ENCODE measurements at regions not wholly inside any gene's neighbourhood (a gene's known extent, or its start where the extent isn't known, plus 50 kb on each side); places are given as distances from the start of the nearest gene placed in this dataset.
"Not testable (repeated sequence)": the region's sequence is repeated elsewhere in the genome, so short reads cannot be mapped to it uniquely, and the experiment has no call there.

DNA sequence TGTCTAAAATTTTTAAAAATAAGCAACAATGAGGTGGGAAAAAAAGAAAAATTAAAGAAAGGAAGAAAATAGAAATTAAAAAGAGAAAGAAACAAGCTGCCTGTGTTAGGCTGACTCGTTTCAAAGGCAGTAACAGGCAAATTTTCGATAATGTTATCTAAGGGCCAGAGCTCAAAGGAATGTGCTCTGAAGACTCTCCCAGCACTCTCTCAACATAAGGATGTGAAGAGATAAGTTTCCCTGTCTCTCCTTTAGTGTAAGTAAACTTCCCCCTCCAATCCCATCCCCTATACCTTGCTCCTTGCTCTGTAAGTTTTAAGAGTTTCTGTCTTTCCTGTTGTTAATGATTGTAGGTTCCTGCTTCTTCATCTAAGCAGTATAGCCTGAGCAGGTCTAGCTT is 172.8 kb downstream of the TEX13C start:
- H3K36me3 Mint-ChIP-seq (ENCODE audit: low read depth) = no peaks in the 10 kb centered on the region
- no peak overlapping the region for H3K27ac Mint-ChIP-seq (ENCODE audit: unreplicated experiment)
- peaks cover 9% of the 10 kb centered on the region for H3K9me3 Mint-ChIP-seq (ENCODE audit: low read depth)
- no peaks in the 10 kb centered on the region for H3K27me3 Mint-ChIP-seq (ENCODE audit: low read depth)
- no peak overlapping the region for H3K4me3 Mint-ChIP-seq (ENCODE audit: unreplicated experiment)
- DNase-seq (ENCODE audit: low spot score) = no peak
- TF ChIP-seq, protein P1, sequence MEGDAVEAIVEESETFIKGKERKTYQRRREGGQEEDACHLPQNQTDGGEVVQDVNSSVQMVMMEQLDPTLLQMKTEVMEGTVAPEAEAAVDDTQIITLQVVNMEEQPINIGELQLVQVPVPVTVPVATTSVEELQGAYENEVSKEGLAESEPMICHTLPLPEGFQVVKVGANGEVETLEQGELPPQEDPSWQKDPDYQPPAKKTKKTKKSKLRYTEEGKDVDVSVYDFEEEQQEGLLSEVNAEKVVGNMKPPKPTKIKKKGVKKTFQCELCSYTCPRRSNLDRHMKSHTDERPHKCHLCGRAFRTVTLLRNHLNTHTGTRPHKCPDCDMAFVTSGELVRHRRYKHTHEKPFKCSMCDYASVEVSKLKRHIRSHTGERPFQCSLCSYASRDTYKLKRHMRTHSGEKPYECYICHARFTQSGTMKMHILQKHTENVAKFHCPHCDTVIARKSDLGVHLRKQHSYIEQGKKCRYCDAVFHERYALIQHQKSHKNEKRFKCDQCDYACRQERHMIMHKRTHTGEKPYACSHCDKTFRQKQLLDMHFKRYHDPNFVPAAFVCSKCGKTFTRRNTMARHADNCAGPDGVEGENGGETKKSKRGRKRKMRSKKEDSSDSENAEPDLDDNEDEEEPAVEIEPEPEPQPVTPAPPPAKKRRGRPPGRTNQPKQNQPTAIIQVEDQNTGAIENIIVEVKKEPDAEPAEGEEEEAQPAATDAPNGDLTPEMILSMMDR (IDR thresholded peaks at IDR 0.05) = no peak
- H3K4me1 Mint-ChIP-seq (ENCODE audit: low read depth) = no peaks in the 10 kb centered on the region

DNA sequence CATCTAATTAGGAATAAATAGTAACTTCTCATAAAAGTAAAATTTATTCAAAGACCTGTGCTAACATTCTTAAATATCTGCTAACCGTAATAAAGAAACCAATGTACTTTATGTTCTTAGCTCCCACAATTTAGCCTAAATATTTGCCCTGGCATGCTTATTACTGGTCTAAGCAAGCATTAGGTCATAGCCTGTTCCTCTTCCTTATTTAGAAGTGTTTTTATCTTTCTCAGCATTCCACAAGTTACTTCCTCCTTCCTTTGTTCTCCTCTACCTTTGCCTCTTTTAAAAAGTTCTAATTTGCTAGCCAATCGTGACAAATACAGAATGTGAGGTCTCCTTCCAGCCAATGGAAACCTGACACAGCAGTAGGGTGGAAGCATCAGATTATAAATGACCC is 173.3 kb downstream of the TEX13C start:
- H3K27me3 Mint-ChIP-seq (ENCODE audit: low read depth); H3K4me1 Mint-ChIP-seq (ENCODE audit: low read depth); H3K36me3 Mint-ChIP-seq (ENCODE audit: low read depth); H3K4me3 Mint-ChIP-seq (ENCODE audit: unreplicated experiment); H3K9me3 Mint-ChIP-seq (ENCODE audit: low read depth); DNase-seq (ENCODE audit: low spot score); H3K27ac Mint-ChIP-seq (ENCODE audit: unreplicated experiment): not testable (repeated sequence)

DNA sequence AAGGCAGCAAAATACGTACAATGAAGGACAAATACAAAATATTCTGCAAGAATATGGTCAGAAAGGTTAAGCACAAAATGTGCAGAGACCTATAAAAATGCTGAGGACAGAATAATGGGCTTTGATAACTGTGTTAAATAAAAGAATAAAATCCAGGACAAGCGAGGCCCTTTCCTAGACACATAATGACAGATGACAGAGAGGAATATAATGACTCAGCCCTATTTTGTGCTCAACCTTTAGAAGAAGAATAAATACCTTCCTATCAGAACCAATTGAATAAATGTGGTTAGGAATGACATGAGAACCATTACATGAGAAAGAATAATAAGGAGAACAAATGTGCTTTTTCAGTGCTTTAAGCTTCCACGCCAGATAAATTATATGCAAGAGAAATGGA is 178.0 kb downstream of the TEX13C start:
- no peaks in the 10 kb centered on the region for H3K4me1 Mint-ChIP-seq (ENCODE audit: low read depth)
- H3K4me3 Mint-ChIP-seq (ENCODE audit: unreplicated experiment) = no peak overlapping the region
- DNase-seq (ENCODE audit: low spot score) = no peak
- TF ChIP-seq, protein P1 (IDR thresholded peaks at IDR 0.05) = no peak
- H3K27me3 Mint-ChIP-seq (ENCODE audit: low read depth) = no peaks in the 10 kb centered on the region
- H3K27ac Mint-ChIP-seq (ENCODE audit: unreplicated experiment) = no peak overlapping the region
- H3K36me3 Mint-ChIP-seq (ENCODE audit: low read depth) = no peaks in the 10 kb centered on the region
- peaks cover 21% of the 10 kb centered on the region for H3K9me3 Mint-ChIP-seq (ENCODE audit: low read depth)

DNA sequence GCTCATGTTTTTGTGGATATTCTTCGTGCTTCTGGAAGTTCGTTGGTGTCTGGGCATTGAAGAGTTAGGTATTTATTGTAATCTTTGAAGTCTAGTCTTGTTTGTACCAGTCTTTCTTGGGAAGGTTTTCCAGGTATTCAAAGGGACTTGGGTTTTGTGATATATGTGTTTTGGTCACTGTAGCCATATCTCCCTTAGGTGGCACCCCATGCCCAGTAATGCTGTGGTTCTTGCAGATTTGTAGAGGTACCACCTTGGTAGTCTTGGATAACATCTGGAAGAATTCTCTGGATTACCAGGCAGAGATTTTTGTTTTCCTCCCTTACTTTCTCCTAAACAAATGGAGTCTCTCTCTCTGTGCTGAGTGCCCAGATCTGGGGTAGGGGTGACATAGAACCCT is 184.1 kb downstream of the TEX13C start:
- TF ChIP-seq, protein P1 (IDR thresholded peaks at IDR 0.05) = no peak
- Mint-ChIP-seq H3K27me3 (ENCODE audit: low read depth) (no peaks in the 10 kb centered on the region), H3K4me1 (ENCODE audit: low read depth) (no peaks in the 10 kb centered on the region), H3K4me3 (ENCODE audit: unreplicated experiment) (no peak overlapping the region), H3K36me3 (ENCODE audit: low read depth) (no peaks in the 10 kb centered on the region), H3K27ac (ENCODE audit: unreplicated experiment) (no peak overlapping the region), H3K9me3 (ENCODE audit: low read depth) (peaks cover 39% of the 10 kb centered on the region)
- DNase-seq (ENCODE audit: low spot score) = no peak

DNA sequence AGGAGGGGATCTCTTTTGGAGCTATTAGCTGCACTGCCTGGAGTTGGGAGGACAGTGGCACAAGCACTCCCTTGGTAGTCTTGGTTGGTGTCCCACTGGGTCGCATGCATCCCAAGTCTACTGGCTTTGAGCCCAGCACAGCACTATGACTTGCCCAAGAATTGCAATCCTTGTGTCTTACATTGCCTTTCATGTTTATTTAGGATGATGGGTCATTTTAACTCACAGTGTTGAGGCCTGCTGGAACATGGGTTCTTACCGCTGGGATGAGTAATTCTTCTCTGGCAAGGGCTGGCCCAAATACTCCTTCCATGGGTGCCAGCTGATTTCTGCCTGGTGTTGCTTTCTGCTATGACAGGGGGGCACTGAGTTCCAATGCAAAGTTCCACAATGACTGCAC is 185.5 kb downstream of the TEX13C start:
- Mint-ChIP-seq H3K36me3 (ENCODE audit: low read depth) (no peaks in the 10 kb centered on the region), H3K27me3 (ENCODE audit: low read depth) (no peaks in the 10 kb centered on the region)
- TF ChIP-seq, protein P1 (IDR thresholded peaks at IDR 0.05) = no peak

DNA sequence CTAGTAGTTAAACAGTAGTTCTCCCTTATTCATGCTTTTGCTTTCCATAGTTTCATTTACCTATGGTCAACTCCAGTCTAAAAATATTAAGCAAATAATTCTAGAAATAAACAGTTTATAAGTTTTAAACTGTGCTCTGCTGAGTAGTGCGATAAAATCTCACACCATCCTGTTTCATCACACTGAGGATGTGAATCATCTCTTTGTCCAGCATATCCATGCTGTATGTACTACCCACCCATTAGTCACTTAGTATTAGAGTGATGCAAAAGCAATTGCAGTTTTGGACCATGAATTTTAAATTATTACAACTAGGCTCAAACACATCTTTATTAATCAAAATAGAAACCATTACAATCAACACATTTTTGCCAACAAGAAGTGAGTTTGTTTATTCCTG is 187.4 kb downstream of the TEX13C start:
- Mint-ChIP-seq H3K4me1 (ENCODE audit: low read depth) (no peaks in the 10 kb centered on the region), H3K4me3 (ENCODE audit: unreplicated experiment) (no peak overlapping the region), H3K9me3 (ENCODE audit: low read depth) (peaks cover 30% of the 10 kb centered on the region), H3K27ac (ENCODE audit: unreplicated experiment) (no peak overlapping the region), H3K36me3 (ENCODE audit: low read depth) (no peaks in the 10 kb centered on the region), H3K27me3 (ENCODE audit: low read depth) (no peaks in the 10 kb centered on the region)
- TF ChIP-seq, protein P1 (IDR thresholded peaks at IDR 0.05) = no peak
- DNase-seq (ENCODE audit: low spot score) = no peak

More for the DNA sequence above, 185.5 kb downstream of the TEX13C start:
- Mint-ChIP-seq H3K4me3 (ENCODE audit: unreplicated experiment) (no peak overlapping the region), H3K4me1 (ENCODE audit: low read depth) (no peaks in the 10 kb centered on the region), H3K27ac (ENCODE audit: unreplicated experiment) (no peak overlapping the region), H3K9me3 (ENCODE audit: low read depth) (peaks cover 43% of the 10 kb centered on the region)
- no peak for DNase-seq (ENCODE audit: low spot score)

Data from chondrocyte (in vitro differentiated cells).